ENCODE measurements at regions not wholly inside any gene's neighbourhood (a gene's known extent, or its start where the extent isn't known, plus 50 kb on each side); places are given as distances from the start of the nearest gene placed in this dataset.

DNA sequence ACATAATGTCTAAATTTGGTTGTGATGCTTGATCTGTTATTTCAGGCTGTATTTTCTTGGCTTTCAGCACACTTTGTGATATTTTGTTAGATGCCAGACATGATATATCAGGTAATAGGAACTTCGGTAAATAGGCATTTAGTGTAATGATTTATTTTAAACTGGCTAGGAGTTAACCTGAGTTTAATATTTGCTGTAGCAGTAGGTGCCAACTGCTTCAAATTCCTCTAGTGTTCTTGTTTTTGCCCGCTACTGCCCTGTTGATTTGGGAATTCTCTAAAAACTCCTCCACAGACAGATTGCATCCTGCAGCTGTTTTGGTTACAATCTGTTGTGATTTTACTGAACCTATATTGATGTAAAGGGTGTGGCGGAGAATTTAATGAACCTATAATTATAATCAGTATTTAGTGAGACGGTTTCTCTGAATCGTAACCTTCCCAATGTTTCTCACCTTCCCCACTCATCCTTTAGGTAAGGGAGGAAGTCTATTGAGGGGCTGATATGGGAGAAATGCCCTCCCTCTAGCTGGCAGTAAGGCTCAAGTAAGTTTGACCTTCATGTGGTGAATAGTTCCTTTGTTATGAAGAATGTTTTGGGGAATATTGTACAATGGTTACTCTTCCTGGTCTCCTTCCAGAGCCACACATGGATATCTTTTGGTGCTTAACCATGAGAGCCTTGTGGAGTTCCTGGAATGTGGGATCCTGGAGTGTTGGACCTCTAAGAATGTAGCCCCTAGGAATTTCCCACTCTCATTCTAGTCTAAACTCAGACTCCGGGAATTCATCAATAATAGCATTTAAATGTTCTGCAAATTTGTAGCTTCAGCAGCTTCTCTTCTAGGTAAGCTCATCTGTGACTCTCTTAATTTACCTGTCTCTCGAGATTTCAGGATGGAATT lies 634.1 kb downstream of the FSCB start:
- TF ChIP-seq, protein P1, sequence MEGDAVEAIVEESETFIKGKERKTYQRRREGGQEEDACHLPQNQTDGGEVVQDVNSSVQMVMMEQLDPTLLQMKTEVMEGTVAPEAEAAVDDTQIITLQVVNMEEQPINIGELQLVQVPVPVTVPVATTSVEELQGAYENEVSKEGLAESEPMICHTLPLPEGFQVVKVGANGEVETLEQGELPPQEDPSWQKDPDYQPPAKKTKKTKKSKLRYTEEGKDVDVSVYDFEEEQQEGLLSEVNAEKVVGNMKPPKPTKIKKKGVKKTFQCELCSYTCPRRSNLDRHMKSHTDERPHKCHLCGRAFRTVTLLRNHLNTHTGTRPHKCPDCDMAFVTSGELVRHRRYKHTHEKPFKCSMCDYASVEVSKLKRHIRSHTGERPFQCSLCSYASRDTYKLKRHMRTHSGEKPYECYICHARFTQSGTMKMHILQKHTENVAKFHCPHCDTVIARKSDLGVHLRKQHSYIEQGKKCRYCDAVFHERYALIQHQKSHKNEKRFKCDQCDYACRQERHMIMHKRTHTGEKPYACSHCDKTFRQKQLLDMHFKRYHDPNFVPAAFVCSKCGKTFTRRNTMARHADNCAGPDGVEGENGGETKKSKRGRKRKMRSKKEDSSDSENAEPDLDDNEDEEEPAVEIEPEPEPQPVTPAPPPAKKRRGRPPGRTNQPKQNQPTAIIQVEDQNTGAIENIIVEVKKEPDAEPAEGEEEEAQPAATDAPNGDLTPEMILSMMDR (IDR thresholded peaks at IDR 0.05; ENCODE audit: low read depth, low read length, poor library complexity, severe bottlenecking): no peak
- no peak for TF ChIP-seq EZH2phosphoT487 (IDR thresholded peaks at IDR 0.05; ENCODE audit: borderline replicate concordance, low read length)
